NCI-H1436 treated with DMSO at 0.1 percent for 48 hours (cell line): ENCODE measurements at regions not wholly inside any gene's neighbourhood (a gene's known extent, or its start where the extent isn't known, plus 50 kb on each side); places are given as distances from the start of the nearest gene placed in this dataset.

Experiments used
- DNase-seq: peaks from one replicate; lab custom pipeline; 2025; lab: John Stamatoyannopoulos, UW

DNA sequence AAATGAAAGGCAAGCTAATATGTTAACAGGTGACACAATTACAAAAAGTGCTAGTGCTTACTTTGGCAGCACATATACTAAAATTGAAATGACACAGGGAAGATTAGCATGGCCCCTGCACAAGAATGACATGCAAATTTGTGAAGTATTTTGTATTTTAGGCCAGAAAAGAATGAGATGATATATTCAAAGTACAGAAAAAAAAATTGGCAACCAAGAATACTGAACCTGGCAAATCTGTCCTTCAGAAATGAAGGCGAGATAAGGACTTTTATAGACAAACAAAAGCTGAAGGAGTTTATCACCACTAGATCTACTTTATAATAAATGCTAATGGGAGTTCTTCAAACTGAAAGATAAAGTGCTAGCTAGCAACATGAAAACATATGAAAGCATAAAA, 350.0 kb upstream of the POU3F1 start:
- no peak for DNase-seq

DNA sequence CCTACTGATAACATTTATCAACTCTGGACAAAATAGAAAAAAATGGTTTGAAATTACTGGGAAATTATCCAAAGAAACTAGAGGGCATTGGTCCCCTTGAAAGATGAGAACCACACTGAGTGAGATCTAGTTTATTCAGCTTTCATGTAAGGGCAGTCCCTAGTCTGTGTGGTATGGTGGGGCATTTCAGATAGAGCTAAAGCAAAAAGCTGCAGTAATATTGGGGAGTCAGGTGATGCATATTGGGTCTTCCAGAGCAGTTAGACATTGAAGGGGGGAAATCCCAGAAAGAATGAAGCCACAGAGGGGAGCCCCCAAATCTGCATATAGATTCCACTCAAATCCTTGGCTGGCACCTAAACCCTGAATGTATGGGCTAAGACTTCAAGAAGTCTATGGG, 347.7 kb upstream of the POU3F1 start:
- no peak for DNase-seq

DNA sequence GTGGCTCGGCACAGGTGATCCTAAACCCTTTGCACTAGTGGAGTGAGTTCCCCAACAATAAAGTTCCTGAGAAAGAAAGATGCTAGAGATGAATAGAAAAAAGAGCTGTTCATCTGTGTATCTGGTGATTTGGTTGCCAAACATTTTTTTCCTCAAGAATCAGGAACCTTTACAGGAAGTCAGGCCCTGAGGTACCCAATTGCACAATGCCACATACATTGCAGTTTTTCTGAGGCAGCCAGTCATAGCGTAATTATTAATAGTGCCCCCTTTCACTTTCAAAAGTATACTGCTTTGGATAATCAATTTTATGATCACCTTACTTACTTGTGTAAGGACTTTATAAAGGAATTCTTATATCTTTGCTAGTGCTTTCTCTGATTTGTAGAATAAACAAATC, 346.3 kb upstream of the POU3F1 start:
- DNase-seq: no peak

DNA sequence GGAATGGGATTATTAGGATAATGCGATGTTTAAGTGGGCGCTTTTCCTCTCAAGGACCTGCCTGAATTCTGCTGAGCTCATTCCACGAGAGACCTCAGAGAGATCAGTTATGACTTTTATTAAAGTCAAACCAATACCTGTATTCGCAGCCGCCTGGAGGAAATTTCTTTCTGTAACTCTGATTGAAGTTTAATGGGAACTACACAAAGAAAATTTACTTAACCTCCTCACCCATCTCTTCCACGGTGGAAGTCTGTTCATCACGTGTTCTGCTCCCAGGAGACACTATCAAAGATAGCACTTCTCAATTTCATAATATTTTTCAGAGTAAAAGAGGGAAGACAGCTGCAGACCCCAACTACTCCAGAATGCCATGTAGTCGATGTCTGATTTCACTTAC, 334.7 kb upstream of the POU3F1 start:
- DNase-seq: no peak

DNA sequence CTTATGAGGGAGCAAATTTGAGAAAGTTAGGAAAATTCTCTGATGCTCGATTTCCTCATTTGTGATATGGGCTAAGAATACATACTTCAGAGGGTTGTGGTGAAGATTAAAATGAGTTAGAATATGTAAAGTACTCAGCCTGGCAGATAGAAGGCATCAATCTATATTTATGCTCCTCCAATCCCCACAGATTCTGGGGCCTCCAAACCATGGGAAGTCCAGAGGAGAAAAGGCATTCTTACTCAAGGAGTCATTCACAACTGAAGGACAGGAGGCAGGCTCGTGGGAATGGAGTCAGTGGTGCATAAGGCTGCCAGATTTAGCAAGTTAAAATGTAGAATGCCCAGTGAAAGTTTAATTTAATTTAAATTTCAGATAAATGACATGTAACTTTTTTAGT, 330.0 kb upstream of the POU3F1 start:
- no peak for DNase-seq

DNA sequence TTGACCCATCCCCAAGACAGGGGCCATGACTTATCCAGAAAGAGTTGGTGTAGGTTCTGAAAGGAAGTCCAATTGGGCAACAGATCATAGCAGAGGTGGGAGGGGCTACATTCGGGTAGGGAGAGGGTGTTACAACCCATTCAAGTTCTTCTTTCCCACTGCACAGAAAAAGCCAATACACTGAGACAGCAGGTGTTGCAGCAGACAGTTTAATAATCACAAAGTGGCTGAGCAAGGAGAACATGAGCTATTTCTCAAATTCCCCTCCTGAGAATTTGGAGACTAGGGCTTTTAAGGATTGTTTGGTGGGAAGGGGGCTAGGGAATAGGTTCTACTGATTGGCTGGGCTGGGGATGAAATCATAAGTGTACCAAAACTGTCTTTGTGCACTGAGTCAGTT, 328.4 kb upstream of the POU3F1 start:
- no peak for DNase-seq

DNA sequence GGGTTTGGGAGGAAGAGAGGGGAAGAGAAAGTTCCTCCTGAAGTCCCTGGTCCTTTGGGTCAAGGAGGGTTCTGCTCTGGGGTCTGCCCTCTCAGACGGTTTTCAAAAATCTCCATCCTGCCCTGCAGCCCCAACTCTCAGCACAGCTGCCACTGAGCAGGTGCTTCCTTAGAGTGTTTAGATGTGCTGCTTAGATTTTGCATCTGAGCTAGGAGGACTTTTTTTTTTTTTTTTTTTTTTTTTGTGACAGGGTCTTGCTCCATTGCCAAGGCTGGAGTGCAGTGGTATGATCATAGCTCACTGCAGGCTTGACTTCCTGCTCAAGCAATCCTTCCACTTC, 324.9 kb upstream of the POU3F1 start:
- no peak for DNase-seq

DNA sequence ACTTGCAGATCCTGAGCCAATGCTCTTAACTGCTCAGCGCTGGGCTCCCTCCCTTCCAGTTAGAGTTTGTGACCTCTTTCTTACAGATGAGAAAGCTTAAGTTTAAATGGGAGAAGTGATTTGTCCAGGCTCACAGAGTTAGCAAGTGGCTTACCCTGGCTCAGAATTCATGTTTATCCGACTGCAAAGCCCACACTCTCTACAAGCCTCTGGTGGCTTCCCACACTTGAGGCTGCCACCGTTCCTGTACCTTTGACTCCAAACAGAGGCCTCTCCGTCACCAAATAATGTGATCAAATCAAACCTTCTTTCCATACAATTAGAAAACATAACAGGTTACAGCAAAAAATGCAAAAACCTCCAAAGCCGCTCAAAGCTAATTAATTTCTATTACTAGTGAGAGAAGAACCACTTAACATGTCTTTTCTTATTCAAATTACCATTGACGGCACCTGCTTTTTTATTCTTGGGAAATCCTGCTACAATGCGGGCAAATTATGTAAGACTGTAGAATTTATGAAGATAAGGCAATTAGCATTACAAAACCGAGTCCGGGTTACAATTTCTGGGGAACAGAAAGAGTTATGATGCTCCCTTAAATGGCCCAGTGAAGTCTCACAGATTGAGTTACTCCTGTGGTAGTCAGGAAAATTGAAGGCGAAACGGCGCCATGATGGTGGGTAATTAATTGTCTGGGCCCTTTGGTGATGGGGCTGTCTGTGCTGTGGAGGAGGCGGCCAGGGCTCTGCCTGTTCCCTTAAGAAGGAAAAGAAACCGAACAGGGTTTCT, 324.3 kb upstream of the POU3F1 start:
- no peak for DNase-seq

DNA sequence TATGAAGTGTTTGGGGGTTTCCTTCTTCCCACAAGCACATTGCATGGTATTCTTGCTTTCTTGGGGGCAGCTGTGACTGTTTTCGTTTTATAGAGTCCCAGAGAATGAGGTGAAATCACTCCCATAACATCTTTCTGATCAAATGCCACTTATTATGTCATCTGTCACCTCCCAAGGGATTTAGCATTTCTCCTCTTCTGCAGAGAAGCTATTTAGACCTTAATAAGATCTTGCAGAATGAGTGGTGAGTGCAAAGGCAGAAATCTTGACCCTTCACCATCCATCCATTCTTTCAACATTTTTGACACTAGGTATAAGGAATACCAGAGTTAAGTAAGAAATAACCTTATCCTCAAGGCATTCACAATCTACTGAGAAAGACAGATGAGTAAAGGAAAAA, 318.6 kb upstream of the POU3F1 start:
- DNase-seq: no peak

DNA sequence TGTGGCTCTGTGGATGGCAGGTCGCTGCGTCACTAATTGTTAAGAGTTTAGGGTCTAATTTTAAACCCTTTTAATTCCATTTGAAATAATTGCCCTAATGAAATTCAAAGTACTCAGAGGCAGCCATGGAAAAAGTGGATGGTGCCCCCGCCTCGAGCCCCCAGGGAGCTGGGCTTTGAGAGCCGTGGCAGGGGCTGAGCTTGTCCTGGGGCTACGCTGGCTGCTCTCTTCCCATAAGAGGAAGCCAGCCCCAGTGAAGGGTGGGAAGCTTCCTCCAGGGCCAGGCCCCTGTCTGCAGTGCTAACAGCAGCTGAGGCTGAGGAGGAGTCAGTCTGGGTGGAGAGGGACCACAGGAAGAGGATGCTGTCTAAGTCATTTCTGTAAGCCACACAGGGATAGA, 315.0 kb upstream of the POU3F1 start:
- no peak for DNase-seq

DNA sequence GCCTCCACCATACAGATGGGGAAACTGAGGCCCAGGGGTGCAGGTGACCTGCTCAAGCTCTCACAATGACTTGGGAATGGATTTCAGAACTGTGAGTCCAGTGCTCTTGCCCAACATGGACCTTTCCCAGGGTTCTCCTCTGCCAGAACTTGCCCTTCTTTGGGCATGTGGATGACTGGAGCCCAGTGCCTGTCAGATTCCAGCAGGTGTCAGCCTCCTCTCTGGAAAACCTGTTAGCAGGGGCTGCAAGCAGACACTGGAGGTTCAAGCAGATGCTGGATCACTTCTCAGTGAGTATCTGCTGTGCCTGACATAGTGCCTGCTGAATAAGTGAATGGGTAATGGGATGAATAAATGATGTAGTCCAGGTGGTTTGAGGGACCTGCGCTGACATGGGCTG, 314.2 kb upstream of the POU3F1 start:
- DNase-seq: no peak

DNA sequence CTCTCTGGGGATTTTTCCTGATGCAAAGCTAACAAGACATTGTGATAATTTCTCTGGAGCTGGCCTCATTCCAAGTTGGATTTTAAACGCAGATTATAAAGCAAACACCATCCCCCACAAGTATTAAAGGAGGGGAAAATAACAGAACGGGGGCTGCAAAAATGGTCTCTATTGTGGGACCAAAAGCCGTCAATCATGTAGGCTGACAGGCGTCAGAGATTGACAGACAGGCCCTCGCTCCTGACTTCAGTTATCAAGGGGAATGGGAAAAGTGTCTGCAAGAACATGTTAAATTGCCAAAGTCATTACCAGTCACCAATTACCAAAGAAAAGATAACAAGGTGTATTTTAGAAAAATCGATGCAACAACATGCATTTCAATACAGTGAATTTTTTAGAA, 307.4 kb upstream of the POU3F1 start:
- no peak for DNase-seq

DNA sequence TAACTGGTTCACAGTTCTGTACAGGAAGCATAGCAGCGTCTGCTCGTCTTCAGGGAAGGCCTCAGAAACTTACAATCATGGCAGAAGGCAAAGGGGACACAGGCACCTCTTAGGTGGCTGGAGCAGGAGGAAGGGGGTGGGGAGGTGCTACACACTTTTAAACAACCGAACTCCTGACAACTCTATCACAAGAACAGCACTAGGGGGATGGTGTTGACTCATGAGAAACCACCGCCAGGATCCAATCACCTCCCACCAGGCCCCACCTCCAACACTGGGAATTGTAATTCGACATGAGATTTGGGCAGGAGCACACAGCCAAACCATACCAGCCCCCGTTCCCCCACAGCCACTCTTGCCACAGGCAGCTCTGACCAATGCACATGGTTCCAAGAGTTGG, 306.3 kb upstream of the POU3F1 start:
- DNase-seq: no peak

DNA sequence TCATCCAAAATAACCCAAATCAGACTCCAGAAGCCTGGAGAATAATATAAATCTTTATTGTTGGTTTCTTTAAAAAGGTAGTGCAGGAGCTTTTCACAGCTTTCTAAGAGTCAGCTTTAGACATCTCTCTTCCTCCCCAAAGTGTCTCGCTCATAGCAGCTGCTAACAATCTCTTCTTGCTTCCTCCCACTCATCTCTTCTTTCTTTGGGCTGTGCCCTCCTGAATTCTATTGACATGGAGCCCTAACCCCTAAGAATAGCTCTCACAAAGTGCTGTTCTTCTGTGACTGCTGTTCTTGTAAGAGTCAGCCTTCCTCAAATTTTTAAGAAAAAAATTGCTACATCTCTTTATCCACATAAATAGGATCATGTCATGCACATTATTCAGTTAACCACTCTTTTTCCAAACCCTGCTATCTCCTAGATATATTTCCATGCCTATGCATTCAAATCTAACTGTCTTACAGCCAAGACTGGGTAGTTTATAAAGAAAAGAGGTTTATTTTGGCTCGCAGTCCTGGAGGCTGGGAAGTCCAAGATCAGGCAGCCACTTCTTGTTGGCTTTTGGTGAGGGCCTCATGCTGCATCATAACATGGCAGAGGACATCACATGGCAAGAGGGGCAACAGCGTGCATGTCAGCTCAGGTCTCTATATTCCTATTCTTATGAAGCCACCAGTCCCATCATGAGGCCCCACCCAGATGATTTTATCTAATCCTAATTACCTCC, 301.0 kb upstream of the POU3F1 start:
- no peak for DNase-seq

DNA sequence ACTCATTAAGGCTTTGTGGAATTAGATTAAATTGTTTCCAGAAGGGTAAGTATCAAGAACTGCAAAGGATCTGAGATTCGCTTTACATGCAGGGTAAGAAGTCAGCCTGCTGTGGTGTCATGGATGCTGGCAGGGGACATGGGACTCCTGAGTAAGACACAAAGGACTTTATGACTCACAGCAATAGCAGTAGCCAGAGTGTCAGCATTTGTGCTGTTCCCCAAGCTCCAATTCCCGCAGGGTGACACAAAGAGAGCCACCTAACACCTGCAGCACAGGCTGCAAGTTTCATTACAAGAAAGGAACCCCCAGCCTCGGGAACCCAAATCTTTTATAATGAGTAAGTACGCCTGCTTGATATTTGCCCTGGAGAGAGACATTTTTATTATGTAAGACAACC, 298.1 kb upstream of the POU3F1 start:
- no peak for DNase-seq

DNA sequence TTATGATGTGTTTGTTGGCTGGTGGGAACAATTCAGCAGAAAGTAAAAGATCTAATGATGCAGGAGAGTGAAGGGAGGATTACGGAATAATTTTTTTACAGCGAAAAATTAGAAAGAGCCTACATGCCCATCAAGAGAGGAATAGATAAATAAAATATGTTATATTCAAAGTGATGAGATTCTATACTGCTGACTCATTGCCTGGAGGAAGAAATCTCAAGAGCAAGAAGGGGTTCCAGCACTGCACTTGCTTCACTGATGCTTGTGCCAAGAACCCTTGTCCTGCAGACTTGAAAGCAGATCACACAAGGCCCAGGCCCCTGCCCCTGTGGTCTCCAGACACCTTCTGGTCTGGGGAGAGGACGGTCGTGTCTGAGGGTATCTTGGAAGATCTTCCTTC, 295.1 kb upstream of the POU3F1 start:
- no peak for DNase-seq

DNA sequence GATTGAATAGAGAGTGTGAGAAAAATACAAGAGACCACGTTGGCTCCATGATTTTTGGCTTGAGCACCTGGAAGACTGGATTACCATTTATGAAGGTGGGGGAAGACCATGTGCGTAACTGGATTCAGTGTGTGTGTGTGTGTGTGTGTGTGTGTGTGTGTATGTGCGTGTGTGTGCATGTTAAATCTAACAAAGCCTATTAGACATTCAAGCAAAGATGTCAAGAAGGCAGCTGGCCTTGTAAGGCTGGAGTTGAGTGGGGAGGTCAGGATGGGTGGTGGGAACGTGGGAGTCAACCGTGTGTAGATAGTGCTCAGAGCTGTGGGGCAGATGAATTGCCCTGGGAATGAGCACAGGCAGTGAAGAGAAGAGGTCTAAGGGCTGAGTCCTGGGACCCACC, 293.8 kb upstream of the POU3F1 start:
- no peak for DNase-seq

DNA sequence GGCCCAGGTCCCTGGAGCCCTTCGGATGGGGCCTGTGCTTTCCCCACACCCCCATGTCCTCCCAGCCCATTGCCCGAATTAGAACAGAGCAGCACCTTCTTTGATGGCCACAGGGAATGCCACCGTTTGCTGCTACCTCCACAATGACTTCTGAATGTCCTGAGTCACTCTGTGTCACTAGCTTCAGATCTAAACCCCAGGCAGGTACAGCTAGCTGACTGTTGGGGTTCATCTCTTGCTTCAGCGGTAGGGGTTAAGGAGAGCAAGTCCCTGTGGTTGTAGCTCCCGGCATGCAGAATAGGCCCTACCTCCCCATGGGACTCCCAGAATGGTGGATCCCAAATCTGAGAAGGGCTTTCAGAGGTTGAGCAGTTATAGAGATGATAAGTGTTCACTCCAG, 291.1 kb upstream of the POU3F1 start:
- no peak for DNase-seq

DNA sequence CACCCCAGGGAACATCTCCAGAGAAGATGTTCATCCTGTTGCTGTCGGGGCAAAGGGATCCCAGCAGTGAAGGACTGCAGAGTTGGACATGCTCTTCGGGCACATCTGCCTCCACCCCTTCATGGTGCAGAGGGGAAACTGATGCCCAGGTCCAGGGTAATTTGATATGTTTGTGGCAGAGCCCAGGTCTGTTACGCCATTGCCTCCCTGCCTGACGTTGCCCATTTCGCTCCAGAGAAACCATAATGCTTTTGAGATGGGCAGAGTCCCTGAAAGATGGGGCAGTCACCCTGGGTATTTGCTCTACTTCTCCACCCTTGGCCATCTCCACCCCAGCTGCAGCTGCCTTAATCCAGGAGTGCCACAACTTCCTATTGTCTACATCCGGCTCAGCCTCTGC, 290.4 kb upstream of the POU3F1 start:
- no peak for DNase-seq

DNA sequence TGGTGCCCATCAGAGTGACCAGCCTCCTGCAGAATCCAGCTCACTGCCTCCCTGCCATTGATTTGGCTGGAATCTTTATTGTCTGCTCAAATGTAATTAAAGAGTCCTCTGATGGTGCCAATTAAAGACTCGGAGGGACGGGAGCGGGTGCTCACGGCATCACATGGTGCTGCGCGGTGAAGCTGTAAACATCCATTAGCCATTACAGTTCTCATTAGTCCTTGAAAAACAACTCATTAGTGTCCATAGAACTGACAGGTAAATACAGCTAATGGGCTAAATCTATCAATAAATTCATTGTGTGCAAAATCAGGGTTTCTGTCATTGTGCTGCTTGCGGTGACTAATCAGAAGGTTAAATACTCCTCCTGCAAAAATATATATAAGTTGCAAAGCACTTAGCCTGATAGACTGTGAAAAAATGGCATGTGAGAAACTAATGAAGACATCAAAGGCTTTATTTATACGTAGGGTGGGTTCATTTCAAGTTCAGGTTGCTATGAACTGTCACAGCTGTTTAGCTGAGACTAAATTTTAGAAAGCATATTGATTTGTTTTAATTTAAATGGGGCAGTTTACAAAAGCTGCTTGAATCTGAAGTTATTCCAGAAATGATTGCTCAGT, 289.8 kb upstream of the POU3F1 start:
- no peak for DNase-seq

DNA sequence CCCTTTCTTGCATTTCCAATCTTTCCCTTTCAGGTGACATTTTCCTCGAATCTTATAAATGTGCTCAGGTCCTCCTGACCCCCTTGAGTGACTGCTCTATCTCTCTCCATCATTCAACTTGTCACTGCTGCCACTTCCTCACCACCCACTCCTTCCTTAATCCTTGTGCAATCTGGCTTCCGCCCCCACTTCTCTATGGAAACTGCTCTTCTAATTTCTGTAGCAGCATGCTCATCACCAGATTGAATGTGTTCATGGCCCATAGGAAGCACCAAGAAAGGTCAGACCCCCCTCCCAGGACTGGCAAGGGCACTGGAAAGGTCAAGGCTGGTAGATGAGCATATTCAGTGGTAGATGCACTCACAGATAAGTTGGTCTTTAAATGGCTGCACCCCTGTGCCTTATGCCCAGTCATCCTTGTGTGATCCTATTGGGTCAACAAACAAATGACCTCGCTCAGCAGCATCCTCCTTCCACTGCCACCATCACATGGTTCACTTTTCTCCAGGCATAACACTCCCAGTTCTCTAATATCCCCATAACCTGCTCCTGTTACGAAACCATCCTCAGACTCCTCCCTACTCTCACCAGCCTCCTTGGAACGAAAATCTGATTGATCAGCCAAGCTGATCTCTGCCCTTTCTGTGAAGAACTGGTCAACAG, 288.5 kb upstream of the POU3F1 start:
- DNase-seq: no peak

DNA sequence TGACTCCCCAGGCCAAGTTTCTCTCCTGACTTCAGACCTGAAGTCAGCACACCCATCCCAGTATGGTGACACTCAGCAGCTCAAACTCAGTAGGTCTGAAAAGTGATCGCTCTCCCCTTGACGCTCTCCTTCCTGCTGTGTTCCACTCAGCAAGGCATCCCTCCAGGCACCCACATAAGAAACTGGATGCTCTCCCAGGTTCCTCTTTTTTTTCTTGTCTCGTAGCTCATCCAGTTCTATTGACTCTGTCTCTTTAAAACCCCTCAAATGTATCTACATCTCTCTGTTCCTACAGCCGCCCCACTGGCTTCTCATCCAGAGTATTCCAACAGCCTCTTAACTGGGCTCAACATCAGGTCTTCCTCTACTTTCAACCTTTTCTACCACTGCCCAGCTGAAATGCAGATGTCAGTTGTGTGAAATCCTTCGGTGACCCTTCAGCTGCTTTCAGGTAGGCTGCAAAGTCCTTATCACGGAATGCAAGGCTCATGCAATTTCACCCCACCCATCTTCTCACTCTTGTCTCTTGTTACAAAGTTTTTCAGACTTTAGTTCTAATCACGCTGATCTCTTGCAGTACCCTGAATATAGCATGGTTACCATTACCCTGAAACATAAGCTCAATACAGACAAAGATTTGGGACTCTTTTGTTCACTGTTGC, 286.2 kb upstream of the POU3F1 start:
- DNase-seq: no peak
